CD4-positive, alpha-beta T cell treated with Interleukin-21 for 1 hour (primary cell): ENCODE measurements at regions not wholly inside any gene's neighbourhood (a gene's known extent, or its start where the extent isn't known, plus 50 kb on each side); places are given as distances from the start of the nearest gene placed in this dataset.
"Not testable (repeated sequence)": the region's sequence is repeated elsewhere in the genome, so short reads cannot be mapped to it uniquely, and the experiment has no call there.

Source experiments
- DNase-seq: peaks from one replicate; pipeline ENCODE4 v3.0.0-alpha.2; 2020

DNA sequence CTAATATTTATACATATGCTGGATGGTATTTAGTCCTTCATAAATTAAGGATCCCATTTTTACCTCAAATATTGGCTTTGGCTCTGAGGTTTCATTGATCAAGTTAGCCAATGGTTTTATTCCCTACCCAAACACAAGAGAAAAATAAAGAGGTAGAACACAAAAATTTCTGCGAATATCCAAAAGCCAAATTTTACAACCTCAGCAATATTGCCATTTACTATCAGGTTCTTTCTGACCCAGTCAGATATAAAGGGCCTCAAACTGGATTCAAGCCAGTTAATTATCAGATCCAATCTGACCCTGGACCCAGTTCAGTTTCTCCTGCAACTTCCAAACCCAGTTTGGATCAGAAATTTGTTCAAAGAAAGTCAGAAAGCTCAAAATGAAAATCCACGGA lies 998.1 kb downstream of the SI start:
- no peak for DNase-seq

DNA sequence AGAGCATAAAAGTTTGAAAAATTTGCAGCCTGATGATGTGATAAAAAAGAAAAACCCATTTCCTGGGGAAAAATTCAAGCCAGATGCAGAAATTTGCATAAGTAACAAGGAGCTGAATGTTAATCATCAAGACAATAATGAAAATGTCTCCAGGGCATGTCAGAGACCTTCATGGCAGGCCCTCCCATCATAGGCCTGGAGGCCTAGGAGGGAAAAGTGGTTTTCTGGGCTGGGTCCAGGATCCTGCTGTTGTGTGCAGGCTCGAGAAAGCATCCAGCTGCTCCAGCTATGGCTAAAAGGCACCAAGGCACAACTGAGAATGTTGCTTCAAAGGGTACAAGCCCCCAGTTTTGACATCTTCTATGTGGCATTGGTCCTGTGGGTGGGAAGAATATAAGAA lies 1014.0 kb downstream of the SI start:
- DNase-seq, result no peak

DNA sequence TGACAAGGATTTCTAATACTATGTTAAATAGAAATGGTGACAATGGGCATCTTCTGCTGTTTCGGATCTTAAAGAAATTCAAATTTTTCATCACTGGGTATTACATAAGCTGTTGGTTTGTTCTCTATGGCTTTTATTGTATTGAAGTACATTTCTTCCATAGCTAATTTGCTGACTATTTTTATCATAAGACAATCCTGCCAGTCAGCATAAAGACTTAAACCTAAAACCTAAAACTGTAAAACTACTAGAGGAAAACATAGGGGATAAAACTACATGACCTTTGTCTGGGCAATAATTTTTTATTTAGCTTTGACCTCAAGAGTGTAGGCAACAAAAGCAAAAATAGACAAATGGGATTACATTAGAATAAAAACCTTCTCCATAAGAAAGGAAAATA lies 1017.4 kb downstream of the SI start:
- no peak for DNase-seq

DNA sequence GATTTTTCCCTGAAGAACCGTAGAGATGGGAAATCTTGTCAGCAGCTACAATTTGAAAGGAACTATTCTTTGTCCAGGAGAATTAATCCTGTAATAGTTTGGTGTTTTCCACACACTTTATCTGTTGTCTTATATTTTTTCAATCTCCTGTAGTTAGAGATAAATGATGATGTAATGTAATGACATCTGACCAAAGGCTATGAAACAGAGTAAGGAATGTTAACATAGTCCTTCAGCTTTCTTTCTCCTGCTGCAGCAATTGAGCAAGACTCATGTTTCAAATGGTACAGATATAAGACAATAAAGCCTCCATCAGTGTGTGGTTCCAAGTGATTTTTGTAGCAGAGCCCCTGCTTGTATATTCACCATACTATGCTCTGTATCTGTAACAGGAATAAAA lies 1028.4 kb downstream of the SI start:
- no peak for DNase-seq

DNA sequence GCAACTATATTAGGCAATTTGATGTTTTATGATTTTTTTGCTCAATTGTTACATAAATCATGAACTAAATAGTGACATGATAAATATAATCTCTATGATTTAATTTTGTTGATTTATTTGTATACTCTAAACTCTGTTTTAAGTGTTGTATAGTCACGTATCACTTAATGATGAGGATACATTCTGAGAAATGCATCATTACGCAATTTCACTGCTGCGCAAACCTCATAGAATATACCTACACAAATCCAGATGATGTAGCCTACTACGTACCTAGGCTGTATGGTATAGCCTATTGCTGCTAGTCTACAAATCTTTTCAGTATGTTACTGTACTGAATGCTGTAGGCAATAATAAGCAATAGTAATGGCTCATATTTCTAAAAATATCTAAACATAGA lies 1029.8 kb downstream of the SI start:
- no peak for DNase-seq

DNA sequence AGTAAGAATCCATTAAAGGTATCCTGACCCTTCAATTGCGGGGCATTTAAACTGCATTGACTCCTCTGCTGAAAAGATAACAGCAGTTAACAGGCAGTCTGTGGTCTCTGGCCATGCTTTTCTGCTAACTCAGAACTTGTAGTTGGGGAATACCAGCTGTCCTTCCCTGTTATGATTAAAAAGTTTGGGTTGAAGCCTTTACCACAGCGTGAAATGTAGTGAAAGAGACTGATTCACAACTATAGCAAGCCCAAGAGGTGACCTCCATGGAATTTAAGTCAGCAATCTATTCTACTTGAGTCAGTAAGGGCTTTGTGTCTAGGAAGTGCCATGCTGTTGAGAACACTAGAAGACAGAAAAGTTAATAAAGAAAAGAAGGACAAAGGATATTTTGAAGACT lies 1037.3 kb downstream of the SI start:
- DNase-seq, result no peak

DNA sequence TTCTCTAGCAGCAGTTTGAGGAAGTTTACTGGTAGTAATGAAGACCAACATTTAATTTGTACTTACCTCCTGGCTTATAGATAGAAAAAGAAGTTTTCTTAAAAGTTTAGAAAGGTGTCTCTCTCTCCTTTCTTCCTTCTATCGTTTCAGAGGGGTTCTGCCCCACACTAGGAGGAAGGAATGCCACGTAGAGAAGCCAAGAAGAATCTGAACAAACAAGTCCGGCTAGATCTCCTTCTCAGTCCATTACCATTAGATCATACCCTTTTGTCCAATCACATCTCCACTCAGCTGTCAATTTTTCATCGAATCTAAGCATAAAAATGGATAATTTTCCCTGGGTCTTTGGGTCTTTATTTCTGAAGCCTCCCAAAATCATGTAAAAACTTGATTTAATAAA lies 1048.1 kb downstream of the SI start:
- DNase-seq, result no peak

DNA sequence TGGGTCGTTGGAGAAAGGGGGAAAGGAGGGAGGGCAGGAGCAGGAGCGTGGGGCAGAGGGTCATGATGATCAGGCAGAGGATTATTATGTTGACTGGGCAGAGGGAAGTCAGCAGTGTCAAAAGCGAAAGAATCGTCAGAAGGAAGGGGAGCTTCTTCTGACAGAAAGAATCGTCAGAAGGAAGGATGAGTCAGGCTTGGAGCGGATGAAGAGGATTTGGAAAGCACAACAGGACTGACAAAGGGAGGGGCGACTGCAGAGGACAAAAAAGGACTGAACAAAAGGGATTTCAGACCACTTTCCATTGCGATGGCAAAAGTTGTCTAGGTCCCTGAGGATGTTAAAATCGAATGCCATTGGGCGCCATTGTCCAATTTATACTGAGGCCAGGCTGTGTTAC lies 1053.5 kb downstream of the SI start:
- DNase-seq, result no peak

DNA sequence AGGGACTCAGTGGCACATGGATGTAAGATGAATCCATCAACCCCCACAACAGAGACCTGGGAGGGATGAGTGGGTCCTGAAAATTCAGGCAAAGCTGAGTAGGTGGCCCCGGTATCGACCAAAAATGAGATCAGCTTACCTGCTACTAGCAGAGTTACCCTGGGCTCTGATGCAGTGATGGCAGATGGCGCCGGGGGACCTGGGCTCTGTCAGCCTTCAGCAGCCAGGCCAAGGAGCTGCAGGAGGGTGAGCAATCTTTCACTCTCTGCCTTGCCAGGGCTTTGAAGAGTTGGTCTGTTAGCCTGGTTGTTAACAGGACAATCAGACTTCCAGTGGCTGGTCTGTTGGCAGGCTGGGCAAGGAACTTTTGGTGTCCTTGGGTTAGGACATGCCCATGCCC lies 1054.8 kb downstream of the SI start:
- no peak for DNase-seq

DNA sequence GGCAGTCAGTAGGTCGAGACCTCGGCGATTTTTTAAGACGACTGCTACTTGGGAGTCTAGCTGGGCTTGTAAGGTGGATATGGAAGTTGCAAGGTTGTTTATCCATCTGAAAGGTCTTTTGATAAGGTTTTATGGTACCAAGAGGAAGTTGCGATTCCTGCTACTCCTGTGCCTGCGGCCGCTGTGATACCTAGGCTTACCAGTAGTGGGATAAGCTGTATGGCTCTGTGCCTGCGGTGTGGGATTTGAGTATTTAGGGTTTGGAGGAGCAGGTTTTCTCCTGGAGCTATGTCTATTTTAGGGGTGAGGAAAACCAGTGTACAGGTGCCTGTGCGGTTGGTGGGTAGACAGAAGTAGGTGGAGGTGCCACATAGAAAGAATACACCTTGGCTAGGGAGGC lies 1059.8 kb downstream of the SI start:
- no peak for DNase-seq

DNA sequence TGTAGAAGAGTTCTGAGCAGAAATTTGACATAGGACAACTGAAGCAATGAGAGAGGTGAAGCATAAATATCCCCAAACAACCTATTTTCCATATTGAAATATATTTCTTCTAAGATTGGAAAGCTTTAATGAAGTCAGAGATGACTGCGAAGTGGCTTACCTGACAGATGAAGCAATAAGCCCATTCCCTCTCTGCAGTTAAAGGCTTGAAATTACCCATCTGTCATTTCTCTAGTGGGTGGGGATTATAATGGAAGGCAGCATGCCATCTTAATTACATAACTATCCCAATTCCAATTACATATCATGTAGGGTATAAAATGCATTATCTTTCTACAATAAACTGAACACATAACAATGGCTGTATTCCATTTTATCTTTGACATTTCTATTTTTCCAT lies 1070.5 kb downstream of the SI start:
- no peak for DNase-seq

DNA sequence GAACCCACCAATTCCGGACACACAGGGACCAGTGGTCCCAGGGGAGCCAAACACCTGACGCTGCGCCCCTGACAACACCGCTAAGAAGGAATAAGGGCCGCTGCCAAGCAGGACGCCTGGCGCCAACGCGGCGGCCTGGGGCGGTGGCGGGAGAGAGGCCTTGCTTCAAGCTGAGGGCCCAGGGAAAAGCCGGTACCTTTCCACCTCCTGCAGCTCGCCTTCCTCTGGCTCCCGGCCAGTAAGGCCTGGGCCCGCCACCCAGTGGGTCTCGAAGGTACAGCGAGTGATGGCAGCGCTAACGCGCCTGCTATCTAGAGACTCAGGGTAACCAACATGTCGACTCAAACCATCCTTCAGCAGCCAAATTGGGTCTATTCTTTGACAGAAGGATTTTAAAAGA lies 1074.1 kb downstream of the SI start:
- DNase-seq, result no peak

DNA sequence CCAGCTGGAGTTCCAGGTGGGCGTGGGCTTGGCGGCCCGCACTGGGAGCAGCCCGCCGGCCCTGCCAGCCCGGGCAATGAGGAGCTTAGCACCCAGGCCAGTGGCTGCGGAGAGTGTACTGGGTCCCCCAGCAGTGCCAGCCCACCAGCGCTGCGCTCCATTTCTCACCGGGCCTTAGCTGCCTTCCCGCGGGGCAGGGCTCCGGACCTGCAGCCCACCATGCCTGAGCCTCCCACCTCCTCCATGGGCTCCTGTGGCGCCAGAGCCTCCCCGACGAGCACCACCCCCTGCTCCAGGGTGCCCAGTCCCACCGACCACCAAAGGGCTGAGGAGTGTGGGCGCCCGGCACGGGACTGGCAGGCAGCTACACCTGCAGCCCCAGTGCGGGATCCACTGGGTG lies 1075.3 kb downstream of the SI start:
- not testable (repeated sequence) for DNase-seq

DNA sequence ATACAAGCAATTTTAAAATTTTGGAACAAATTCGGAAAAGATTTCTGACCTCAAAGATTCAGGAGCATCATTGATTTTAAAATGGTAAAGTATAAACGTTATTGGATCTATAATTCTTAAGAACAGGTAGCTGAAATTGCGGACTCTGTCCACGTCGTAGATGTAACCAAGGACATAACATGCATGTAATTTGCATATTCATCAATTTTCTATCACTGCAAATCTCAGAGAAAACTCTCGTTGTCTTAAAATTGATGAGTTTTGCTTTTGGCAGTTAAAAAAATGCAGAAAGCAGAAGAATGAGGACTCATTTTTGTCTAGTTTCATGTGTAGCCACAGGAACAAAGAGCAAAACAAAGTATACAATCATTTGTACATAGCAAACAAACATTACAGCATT lies 1094.4 kb downstream of the SI start:
- no peak for DNase-seq

DNA sequence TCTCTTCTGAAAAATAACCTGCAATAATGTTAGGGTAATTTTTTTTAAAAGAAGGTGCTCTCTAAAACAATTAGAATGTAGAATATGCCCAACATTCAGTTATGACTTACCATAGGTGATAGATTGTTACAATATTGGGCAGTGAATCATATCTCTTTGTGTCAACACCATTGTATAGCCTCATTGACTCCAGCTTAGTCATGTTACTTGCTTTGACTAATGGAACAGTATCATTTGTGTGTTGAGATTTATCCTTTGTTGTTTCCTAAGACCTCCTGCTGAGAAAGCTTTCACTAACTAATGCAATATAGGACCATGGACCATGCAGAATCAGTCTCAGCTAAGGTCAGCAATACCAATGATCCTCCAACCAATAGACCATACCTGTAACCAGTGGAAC lies 1106.4 kb downstream of the SI start:
- no peak for DNase-seq

DNA sequence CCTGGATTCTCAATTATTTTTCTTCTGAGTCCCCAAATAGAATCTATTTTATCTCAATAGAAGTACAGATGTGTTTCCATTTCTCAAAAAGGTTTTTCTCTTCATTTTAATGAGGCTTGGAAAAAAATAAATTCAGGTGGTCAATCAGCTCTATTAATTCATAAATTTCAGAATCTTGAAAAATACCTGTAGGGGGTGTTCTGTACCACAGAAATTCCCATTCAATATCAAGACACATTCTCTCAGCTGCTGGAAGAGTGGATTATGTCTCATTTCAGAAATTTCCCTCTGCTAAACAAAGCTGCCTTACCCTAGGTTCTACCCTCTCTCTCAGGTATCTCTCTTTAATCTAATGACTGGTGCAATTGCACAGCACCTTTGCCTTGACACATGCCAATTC lies 1121.2 kb downstream of the SI start:
- DNase-seq, result no peak

DNA sequence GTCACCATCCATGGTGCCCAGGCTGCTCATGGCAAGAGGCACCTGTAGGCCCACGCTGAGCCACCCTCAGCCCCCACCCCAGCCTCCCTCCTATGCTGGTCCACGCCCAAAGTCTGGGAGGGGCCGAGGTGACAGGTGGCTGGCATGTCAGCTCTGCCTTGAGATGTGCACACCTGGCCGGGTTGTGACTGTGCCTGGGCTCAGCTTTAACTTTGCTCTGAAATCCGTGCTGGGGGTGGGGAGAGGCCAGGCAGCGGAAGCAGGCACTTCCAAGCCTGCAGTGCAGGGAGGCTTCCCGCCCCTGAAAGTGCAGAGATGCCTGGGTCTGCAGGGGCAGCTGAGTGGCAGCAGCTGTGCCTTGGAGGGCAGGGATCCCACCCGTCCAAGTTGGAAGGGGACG lies 1124.8 kb downstream of the SI start:
- DNase-seq, result no peak

DNA sequence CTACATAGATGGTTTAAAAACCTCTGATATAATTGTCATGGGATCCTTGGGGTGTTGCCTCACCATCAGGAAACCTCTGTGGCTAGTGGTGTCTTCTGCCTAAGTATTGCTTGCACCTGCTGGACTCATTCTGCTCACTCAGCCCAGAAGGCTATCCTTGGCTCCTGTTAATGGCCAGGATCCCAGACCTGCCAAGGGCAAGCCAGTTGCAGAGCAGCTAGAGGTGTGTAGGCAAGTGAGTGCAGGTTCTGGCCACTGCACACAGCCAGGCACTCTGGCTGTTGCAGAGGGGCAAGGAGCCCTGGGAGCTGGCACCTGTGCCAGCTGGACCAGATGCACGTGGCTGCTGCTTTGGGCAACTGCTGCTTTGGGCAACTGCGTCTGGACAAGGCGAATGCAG lies 1125.8 kb downstream of the SI start:
- DNase-seq, result no peak

DNA sequence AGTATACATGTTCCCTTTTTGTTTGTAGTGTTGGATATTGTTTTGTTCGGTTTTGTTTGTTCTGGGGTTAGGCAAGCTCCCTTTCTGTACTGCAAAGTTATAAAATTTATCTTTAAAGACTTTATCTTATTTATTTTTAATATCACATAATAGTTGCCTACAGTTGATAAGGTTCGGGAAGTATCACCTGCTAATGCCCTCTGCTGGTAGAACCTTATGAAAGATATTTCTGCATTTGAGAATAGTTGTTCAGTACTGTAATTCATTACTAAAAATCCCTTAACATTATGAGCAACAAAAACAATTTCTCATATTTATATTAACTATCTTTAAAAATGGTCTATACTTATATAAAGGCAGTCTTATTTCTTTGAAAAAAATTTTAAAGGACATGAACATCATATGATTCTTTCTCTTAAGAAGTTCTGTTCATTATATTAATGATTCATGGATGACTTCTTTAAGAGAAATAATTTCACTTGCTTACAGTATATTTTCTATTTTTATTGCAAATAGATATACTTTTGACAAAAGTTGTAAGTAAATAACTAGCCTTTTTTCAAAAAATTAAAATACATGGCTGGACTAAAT lies 1126.8 kb downstream of the SI start:
- no peak for DNase-seq

DNA sequence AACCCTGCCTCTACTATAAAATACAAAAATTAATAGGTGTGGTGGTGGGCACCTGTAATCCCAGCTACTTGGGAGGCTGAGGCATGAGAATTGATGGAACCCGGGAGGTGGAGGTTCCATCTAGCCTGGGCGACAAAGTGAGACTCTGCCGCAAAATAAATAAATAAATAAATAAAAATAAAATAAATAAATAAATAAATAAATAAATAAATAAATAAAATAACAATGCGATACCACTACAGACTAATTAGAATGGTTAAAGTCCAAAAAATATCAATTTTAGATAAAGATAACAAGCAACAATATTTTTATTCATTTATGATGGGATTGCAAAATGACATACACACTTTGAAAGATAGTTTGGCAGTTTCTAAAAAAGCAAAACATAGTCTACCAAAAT lies 1131.5 kb downstream of the SI start:
- DNase-seq, result no peak

DNA sequence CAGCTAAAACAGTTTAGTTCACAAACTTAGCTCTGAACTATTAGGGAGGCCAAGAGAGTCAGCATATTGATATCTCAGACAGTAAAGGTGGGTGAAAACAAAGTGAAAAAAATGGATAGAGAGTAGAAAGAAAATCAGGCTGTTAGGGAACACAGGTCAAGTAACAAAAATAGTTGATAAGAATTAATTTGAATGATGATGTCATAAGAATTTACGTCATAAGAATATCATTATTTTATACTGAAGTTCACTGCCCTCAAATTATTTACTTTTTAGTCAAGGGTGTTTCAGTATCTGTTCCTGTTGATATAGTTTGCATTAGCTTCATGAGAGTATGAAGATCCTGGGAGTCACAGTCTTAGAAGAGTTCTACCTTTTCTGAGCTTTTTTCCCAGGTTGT lies 1134.6 kb downstream of the SI start:
- no peak for DNase-seq

DNA sequence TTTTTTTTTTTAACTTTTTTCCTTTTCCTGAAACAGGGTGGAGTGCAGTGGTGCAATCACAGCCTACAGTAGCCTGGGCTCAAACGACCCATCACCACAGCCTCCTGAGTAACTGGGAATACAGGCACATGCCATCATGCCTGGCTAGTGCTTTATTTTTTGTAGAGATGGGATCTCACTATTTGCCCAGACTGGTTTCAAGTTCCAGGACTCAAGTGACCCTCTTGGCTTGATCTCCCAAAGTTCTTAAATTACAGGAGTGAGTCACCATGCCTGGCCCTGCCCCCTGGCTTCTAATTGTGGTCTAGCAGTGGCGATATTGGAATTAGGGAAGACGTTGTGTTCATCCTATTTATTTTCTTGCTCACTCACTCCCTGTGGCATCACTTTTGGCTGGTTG lies 1138.4 kb downstream of the SI start:
- no peak for DNase-seq

DNA sequence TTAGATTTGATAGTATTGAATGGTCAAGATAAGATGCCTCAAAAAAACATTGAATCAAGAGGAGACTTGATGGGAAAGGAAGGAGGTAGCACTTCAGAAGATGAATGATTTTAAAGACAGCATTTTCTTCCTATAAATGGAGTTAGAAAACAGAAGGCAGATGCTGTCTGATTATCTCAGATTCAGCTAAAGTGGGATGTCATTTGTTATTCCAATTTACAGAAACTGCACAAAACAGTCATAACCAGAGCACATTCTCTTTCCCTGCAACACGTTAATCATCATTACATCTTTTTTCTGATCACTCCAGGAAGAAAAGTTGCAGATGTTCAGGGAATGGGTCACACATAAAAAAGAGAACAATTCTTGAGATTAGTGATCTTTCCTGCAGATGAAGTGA lies 1141.8 kb downstream of the SI start:
- no peak for DNase-seq

DNA sequence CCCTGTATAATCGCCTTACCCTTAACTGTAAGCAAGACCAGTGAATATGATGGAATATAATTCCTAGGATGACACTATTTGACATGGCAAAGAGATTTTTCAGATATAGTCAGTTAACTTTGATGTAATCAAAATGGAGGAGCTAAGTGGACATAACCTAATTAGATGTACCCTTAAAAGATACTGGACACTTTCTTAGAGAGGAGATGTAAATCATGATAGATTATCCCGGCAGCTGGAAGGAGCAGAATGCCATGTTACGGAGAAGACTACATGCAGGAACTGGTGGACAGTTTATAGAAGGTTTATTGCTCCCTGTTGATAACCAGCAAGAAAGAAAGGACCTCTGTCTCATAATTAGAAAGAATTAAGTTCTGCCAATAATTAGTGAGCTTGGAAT lies 1142.9 kb downstream of the SI start:
- no peak for DNase-seq

DNA sequence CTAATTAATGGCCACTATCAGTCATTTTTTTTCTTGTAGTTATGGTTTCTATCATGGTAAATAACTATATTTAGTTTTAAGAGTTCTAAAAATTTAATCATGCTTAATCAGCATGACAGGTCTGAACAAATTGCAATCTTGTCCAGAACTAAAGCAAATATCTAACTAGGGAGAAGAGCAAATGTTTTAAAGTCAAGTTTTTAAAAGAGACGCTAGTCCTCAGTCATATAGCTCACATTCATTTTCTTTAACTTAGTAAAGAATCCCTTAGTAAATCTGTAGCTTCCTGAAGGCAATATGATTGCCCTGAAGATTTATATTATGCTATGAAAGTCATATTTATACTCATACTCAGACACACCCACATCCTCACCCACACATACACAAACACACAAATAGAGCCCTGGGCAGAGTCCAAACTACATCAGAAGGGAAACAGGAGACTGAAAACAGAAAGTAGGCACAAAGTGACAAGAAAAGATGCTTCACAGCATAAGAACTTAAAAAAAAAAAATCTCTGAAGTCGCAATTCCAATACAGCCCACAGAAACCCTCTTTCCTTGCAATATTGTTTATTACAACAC lies 1149.1 kb downstream of the SI start:
- DNase-seq, result no peak

DNA sequence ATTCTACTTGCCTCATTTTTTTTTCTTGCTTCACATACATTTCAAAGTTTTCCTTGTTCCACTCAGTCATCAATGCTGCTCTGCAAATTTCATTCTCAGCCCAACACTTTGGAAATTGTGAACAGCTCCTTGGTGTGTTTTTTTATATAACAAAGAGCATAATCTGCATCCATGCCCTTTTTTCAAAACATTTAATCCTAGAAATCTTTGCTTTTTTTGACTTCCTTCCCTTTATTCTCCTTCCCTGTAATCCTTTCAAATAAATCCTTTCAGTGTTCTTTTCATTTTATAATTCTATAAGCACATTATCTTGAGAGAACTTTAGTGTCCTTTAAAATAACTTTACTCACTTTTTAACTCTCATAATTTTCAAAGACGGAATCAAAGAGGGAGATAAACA lies 1150.8 kb downstream of the SI start:
- DNase-seq, result no peak
